Endometrium (tissue), 2 donors: ENCODE measurements at regions not wholly inside any gene's neighbourhood (a gene's known extent, or its start where the extent isn't known, plus 50 kb on each side); places are given as distances from the start of the nearest gene placed in this dataset.
"Not testable (repeated sequence)": the region's sequence is repeated elsewhere in the genome, so short reads cannot be mapped to it uniquely, and the experiment has no call there.

Source experiments
- FAIRE-seq: peaks from 2 replicates; lab custom pipeline; 2012; peaks lifted over from hg19 to GRCh38; lab: Jason Lieb, UNC
- donor health status: control.
- donor health status: control.

DNA sequence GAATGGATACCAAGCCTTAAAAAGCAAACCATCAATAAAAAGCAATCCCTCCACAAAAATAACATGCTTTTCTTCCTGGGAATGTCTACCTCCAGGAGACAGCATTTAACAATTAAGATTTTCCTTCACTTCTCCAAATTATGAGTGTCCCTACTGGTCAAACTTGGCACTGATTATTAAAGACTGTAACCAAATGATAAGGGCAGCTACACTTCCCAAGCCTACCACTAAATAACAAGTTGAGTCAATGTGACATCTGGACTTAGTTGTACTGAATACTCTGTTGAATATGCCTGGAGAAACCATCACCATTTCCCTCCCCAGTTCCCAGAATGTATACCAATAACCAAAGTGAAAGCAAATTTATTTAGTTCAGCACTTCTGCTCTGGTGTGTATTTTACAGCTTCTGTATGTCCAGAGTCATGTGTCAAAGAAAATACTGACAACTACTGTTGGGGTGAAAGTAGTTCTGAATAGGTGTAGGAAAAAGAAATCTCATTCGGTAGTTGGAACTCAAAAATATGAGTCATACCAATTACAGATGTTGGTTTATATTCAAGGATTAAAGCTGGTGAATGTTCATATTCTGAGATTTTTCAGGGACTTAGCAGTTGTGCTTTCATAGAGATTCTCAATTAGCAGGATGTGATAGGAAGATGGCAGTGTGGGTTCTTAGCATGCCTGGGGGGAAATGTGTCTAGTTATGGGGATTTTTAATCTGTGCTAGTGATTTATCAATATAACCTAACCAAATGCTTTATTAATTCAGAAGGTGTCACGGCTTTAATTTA is 1291.6 kb upstream of the GYPC start:
- FAIRE-seq: no peak

DNA sequence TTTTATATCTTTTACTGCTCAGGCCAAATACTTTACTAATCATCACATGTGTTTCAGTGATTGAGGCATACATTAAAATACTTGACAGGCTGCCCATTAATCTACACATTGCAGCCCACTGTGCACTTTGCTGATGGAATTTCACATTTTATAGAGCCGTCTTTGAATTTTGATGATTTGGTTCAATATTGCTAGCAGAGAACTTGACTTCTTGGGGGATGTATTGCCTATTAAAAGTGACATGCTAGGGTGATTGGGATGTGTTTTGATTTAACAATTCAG is 1291.0 kb upstream of the GYPC start:
- FAIRE-seq: no peak

DNA sequence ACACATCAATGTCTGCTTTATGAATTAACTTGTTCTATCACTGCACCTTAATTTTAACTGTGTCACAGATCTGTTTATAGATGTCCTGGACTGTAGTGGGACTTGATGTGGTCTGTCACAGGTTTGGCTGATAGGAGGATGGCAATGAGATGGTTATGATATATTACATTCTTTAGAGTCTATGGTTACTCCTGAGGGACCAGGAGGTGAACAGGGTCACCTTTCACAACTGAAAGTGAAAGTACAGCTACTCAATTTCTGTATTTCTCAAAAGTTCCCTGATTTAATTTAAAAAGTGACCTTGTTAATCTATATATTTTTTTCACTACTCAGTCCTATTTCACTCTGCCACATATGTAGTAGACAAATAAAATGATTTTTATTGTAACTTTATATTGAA is 1284.1 kb upstream of the GYPC start:
- no peak for FAIRE-seq

DNA sequence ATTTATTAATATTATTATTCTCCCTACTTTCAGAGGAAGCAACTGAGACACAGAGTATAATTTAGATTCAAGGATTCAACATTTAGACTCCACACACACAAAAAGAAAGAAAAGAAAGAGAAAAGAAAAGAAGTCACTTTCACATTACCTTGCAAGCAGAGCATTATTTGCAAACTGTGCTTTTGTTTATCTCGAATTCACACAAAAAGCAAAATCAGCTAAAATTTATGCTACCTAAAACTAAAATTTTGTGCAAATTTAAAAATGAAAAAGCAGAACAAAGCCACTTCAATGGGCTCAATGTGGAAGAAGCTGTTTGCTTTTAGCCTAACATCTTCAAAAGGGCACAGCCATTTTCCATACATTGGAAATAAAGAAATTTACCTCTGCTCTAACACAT is 1282.7 kb upstream of the GYPC start:
- no peak for FAIRE-seq

GRCh38 chr2:125386074-125386473 is 1269.9 kb upstream of the GYPC start:
- no peak for FAIRE-seq

DNA sequence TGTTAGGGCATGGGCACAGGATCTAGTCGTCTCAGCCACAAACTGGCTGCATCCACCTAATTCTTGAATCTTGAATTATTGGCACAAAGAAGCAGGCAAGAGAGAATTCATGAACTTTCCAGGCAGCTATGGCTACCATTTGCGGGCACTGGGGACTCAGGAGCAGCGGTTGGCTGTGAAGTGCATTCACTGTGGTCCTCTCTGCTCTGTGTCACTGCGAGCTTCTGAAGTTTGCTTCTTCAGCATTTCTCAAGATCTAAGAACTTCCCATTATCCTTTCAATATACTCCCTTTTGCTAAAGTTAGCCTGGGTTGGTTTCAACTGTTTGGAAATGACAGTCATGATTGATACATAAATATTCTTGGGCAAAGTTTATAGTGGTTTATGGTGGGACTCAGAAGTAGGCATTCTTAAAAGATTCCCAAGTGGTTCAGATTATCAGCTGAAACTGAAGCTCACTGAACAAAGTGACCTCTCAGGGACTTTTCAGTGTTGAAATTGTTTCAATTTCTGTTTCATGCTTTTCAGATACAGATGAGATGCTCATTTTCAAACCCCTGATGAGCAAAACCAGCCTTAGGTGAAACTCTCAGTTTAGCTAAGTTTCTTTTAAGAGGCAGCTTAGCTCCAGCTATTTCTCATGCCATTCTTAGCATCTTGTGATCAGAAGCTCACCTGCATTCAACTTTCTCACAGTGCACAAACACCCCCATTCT is 1258.3 kb upstream of the GYPC start:
- no peak for FAIRE-seq

DNA sequence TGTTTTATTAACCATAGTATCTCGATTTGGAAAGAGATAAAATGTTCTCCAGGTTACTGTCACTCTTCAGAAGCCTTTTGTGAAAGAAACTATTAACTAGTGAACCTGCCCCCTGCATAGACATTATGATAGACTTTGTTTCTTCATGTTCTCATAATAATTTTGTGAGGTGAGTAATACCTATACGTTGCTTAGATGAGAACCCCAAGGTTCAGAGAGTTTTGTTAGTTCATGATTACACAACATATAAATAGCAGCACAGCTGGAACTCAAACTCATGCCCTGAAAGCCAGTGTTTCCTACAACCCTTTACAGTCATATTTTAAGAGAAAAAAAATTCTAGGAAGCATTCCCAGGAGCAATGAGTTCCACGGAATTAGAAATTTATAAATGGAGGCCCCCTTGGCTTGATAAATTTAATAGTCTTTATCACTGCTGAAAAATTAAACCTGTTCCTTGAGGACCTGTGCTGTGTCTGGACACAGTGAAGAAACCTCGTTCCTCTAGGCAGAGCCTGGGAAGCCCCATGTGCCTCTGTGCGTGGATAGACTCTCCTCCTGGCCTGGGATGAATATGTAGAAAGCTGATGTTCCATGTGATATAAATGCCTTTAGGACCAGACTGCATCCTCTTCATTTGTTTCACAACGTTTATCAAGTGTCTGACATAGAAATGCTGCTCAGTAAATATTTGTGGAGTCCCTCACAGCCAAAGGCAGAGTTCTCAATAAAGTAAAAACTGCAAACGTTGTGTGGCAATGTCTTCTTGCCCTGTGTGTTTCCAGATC is 1257.0 kb upstream of the GYPC start:
- FAIRE-seq: no peak

DNA sequence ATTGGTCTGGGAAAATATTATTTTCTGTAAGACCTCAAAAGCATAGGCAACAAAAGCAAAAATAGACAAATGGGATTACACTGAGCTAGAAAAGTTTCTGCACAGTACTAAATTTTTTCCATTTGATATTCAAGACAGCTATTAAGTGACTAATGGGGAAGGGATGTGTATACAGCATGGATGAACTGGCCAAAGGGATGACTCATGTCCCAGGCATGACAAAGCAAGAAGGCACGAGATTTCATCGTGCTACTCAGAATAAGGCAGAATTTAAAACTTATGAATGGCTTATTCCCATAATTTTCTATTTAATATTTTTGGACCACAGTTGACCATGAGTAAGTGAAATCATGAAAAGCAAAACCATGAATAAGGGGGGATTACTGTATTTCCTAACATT is 1250.1 kb upstream of the GYPC start:
- FAIRE-seq: no peak

GRCh38 chr2:125408874-125409538 is 1247.0 kb upstream of the GYPC start:
- FAIRE-seq: no peak

- FAIRE-seq: no peak
Measured at GRCh38 chr2:125418483-125418882, 1237.5 kb upstream of the GYPC start.

DNA sequence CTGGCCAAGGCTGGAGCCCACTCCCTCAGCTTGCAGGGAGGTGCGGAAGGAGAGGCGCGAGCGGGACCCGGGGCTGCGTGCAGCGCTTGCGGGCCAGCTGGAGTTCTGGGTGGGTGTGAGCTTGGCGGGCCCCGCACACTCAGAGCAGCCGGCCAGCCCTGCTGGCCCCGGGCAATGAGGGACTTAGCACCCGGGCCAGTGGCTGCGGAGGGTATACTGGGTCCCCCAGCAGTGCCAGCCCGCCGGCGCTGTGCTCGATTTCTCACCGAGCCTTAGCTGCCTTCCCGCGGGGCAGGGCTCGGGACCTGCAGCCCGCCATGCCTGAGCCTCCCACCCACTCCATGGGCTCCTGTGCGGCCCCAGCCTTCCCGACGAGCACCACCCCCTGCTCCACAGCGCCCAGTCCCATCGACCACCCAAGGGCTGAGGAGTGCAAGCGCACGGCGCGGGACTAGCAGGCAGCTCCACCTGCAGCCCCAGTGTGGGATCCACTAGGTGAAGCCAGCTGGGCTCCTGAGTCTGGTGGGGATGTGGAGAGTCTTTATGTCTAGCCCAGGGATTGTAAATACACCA is 1233.7 kb upstream of the GYPC start:
- not testable (repeated sequence) for FAIRE-seq

- FAIRE-seq: no peak
Measured at GRCh38 chr2:125424266-125424785, 1231.6 kb upstream of the GYPC start.

DNA sequence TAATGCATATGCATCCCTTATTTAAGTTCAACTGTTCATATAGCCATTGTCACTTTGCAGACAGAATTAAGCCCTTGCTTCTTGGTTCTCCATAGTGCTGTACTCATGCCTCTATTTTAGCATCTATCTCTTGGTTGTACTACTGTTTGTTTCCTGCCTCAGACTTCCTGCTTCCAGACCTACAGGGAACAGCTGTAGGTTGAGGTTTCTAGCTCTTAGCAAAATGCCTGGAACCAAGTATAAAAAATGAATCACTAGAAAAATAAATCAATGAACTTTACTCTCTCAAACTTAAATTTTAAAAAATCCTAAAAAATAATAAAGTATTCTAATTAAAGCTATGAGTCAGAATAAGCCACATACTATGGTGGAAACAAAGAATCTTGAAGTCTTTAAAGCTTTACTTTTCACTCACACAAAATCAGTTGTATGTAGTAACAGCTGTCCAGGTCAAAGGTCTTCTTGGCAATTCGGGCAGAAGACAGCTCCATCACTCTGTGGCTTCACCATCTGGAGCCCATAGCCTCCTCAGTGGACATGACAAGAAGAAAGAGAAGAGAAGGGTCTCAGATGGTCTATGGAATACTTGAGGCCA is 1228.1 kb upstream of the GYPC start:
- no peak for FAIRE-seq

GRCh38 chr2:125444106-125444505 is 1211.9 kb upstream of the GYPC start:
- FAIRE-seq: no peak

GRCh38 chr2:125445495-125445894 is 1210.5 kb upstream of the GYPC start:
- FAIRE-seq: no peak

GRCh38 chr2:125450092-125450491 is 1205.9 kb upstream of the GYPC start:
- no peak for FAIRE-seq

DNA sequence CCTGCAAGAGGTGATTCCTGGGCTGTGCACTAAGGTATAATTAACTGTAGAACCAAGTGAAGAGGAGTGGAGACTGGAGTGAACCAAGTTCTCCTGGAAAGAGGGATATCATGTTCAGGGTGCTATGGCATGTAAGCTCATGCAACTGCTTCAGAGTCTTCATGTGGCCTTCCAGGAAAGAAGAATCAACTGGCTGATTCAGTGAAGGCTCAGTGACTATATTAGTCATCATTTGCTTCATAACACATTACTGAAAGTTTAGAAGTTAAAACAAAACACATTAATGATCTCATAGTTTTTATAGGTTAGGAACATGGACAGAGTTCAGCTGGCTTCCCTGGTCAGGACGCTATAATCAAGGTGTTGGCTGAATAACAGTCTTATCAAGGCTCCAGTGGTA is 1200.8 kb upstream of the GYPC start:
- no peak for FAIRE-seq

GRCh38 chr2:125456693-125457363 is 1199.1 kb upstream of the GYPC start:
- peak; percentile 15 for FAIRE-seq

GRCh38 chr2:125471963-125472362 is 1184.0 kb upstream of the GYPC start:
- no peak for FAIRE-seq

DNA sequence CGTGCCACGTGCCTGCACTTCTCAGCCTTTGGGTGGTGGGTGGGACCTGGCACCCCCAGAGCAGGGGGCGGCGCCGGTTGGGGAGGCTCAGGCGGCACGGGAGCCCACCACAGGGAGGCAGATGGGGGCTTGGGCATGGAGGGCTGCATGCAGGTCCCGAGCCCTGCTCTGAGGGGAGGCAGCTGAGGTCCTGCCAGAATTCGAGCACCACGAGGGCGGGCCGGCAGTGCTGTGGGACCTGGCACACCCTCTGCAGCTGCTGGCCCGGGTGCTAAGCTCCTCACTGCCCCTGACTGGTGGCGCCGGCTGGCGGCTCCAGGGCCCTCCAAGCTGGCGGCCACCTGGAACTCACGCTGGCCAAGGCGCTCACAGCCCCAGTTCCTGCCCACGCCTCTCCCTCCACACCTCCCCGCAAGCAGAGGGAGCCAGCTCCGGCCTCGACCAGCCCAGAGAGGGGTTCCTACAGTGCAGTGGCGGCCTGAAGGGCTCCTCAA is 1176.8 kb upstream of the GYPC start:
- FAIRE-seq: no peak

GRCh38 chr2:125490308-125490707 is 1165.7 kb upstream of the GYPC start:
- no peak for FAIRE-seq
